MCF 10A (cell line): ENCODE measurements at regions not wholly inside any gene's neighbourhood (a gene's known extent, or its start where the extent isn't known, plus 50 kb on each side); places are given as distances from the start of the nearest gene placed in this dataset.

Experiments
- BruUV-seq: library from RNA; stranded (reverse); fragments of 400-500 nt; replicated peaks from 2 replicates; lab custom pipeline; 2021; lab: Mats Ljungman, UMichigan
- CTCF ChIA-PET: fragments of 300-600 bp; sonication (Branson Sonifier 250); formaldehyde crosslinking; extraction: SDS; loops from one replicate; lab custom pipeline; 2021; ENCODE audit warnings: antibody characterized with exemption, inconsistent platforms; lab: Yijun Ruan, JAX
- POLR2A ChIA-PET: fragments of 300-600, 350-650 bp; sonication (Branson Sonifier 250); formaldehyde crosslinking; extraction: SDS; loops from one replicate; lab custom pipeline; 2020; ENCODE audit warnings: antibody characterized with exemption, inconsistent platforms; lab: Yijun Ruan, JAX
- DNase-seq: peaks from one replicate; pipeline ENCODE4 v3.0.0-alpha.2; 2018; ENCODE audit not compliant: unreplicated experiment
- H3K27ac Mint-ChIP-seq: one replicate; pipeline ENCODE4 v1.8.0; 2022; ENCODE audit warnings: mild to moderate bottlenecking, low read depth, mixed read lengths; ENCODE audit not compliant: unreplicated experiment
- H3K27me3 Mint-ChIP-seq: one replicate; pipeline ENCODE4 v1.8.0; 2022; ENCODE audit warnings: mixed read lengths; ENCODE audit not compliant: insufficient read depth, unreplicated experiment
- H3K36me3 Mint-ChIP-seq: one replicate; pipeline ENCODE4 v1.8.0; 2022; ENCODE audit warnings: mild to moderate bottlenecking, moderate library complexity, mixed read lengths; ENCODE audit not compliant: insufficient read depth, unreplicated experiment
- H3K4me1 Mint-ChIP-seq: one replicate; pipeline ENCODE4 v1.8.0; 2022; ENCODE audit warnings: mixed read lengths; ENCODE audit not compliant: insufficient read depth, unreplicated experiment
- H3K4me3 Mint-ChIP-seq: one replicate; pipeline ENCODE4 v1.8.0; 2022; ENCODE audit warnings: mild to moderate bottlenecking, moderate library complexity, mixed read lengths; ENCODE audit not compliant: unreplicated experiment
- H3K9me3 Mint-ChIP-seq: one replicate; pipeline ENCODE4 v1.8.0; 2022; ENCODE audit warnings: mixed read lengths; ENCODE audit not compliant: unreplicated experiment
- intact Hi-C: fragments of 100-400 bp; cut with micrococcal nuclease; formaldehyde crosslinking; loops from 2 replicates; pipeline ENCODE4 v1.14.1; 2022
- TF ChIP-seq, protein P1 (sequence below): fragments of 200-600 bp; IDR thresholded peaks from one replicate; pipeline ENCODE4 v1.8.0; 2022; ENCODE audit warnings: antibody characterized with exemption, mild to moderate bottlenecking; ENCODE audit not compliant: unreplicated experiment

DNA sequence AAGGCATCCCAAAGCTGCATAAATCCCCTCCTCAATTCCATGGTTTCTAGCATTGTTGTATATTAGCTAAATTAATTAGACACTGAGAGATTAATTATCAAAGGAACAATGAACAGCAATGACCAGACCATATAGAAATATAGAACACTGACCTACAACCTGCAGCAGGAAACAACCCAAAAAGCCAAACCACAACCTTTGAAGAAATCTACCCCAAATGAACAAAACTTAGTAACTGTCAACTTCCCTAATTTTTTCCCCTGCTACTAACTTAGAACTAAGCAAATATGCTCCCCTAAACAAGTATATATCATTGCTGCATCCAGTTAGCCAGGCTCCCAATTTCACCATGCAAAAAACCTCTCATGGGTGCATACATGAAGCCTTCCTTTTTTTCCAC, 268.0 kb upstream of the ANO3 start:
- POLR2A ChIA-PET, result no interaction called here
- no peaks in the 10 kb centered on the region for H3K9me3 Mint-ChIP-seq
- intact Hi-C loops, result no loop called here
- TF ChIP-seq, protein P1, sequence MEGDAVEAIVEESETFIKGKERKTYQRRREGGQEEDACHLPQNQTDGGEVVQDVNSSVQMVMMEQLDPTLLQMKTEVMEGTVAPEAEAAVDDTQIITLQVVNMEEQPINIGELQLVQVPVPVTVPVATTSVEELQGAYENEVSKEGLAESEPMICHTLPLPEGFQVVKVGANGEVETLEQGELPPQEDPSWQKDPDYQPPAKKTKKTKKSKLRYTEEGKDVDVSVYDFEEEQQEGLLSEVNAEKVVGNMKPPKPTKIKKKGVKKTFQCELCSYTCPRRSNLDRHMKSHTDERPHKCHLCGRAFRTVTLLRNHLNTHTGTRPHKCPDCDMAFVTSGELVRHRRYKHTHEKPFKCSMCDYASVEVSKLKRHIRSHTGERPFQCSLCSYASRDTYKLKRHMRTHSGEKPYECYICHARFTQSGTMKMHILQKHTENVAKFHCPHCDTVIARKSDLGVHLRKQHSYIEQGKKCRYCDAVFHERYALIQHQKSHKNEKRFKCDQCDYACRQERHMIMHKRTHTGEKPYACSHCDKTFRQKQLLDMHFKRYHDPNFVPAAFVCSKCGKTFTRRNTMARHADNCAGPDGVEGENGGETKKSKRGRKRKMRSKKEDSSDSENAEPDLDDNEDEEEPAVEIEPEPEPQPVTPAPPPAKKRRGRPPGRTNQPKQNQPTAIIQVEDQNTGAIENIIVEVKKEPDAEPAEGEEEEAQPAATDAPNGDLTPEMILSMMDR, result no peak
- H3K4me3 Mint-ChIP-seq, result no peak overlapping the region
- BruUV-seq, result no TSS peak
- no peaks in the 10 kb centered on the region for H3K4me1 Mint-ChIP-seq
- CTCF ChIA-PET, result no interaction called here
- H3K27me3 Mint-ChIP-seq, result peaks cover 91% of the 10 kb centered on the region
- H3K36me3 Mint-ChIP-seq, result no peaks in the 10 kb centered on the region
- no peak for DNase-seq
- no peak overlapping the region for H3K27ac Mint-ChIP-seq

DNA sequence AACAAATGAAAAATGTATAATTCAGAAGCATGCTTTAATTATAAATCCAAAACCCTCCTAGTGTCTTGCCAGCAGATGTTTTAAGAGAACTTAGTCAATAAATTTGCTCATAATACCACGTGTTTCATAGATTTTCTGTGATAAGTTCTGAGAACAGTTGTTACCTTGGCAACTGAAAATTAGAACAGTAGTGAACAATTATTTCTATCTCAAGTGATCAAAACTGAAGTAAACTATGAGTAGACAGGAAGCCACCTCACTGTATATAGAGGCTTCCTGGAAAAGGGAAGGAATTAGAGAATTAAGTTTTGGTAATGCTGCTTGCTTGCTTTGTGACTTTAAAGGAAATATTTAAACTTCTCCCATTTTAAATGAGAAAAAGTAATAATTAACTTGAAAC, 266.0 kb upstream of the ANO3 start:
- DNase-seq, result no peak
- TF ChIP-seq, protein P1, result no peak
- Mint-ChIP-seq H3K36me3 (no peaks in the 10 kb centered on the region), H3K4me1 (no peaks in the 10 kb centered on the region), H3K27ac (no peak overlapping the region), H3K27me3 (peaks cover 71% of the 10 kb centered on the region), H3K9me3 (no peaks in the 10 kb centered on the region), H3K4me3 (no peak overlapping the region)
- ChIA-PET POLR2A (no interaction called here), CTCF (no interaction called here)
- intact Hi-C loops, result no loop called here
- BruUV-seq, result no TSS peak

- no peak overlapping the region for H3K4me3 Mint-ChIP-seq
- H3K4me1 Mint-ChIP-seq, result no peaks in the 10 kb centered on the region
- intact Hi-C loops, result no loop called here
- H3K9me3 Mint-ChIP-seq, result no peaks in the 10 kb centered on the region
- no peak for DNase-seq
- ChIA-PET CTCF (interaction anchor here (0.6 kb wide), 1 partner anchor 1953 kb away, joined by 3 read pairs; no protein-coding TSS in a partner anchor), POLR2A (no interaction called here)
- H3K27me3 Mint-ChIP-seq, result peaks cover 66% of the 10 kb centered on the region
- TF ChIP-seq, protein P1, result no peak
- no TSS peak for BruUV-seq
- H3K27ac Mint-ChIP-seq, result no peak overlapping the region
- no peaks in the 10 kb centered on the region for H3K36me3 Mint-ChIP-seq
These were observed 261.1 kb upstream of the ANO3 start for GRCh38 chr11:26070714-26071380.

DNA sequence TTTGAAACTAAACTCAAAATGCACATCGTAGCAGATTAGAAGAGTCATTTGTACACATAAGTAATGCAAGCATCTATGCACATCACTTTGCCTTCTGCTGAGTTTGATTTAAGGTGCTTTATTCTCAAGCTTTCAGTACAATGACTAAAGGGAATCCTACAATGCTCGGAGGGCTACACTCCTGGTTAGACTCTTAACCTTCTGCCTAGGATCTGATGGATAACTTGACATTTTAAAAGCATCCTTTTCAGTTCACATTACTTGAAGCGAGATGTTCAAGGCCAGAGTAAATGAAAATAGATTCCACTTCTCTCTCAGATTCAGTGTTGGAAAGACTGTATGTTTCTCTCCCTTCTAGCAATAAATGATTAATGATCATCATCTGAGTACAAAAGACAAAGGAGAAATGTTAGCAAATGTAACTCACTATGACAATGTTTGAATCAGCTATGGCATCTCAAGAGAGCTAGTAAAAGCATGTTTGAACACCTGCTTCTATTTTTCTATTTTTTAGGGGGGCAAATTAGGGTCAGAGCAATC, 259.2 kb upstream of the ANO3 start:
- H3K9me3 Mint-ChIP-seq, result no peaks in the 10 kb centered on the region
- no TSS peak for BruUV-seq
- H3K4me1 Mint-ChIP-seq, result no peaks in the 10 kb centered on the region
- no peak overlapping the region for H3K27ac Mint-ChIP-seq
- TF ChIP-seq, protein P1, result no peak
- H3K36me3 Mint-ChIP-seq, result no peaks in the 10 kb centered on the region
- CTCF ChIA-PET, result no interaction called here
- DNase-seq, result no peak
- peaks cover 66% of the 10 kb centered on the region for H3K27me3 Mint-ChIP-seq
- no peak overlapping the region for H3K4me3 Mint-ChIP-seq
- intact Hi-C loops, result no loop called here
- POLR2A ChIA-PET, result no interaction called here
